ENCODE measurements at regions not wholly inside any gene's neighbourhood (a gene's known extent, or its start where the extent isn't known, plus 50 kb on each side); places are given as distances from the start of the nearest gene placed in this dataset.
"Not testable (repeated sequence)": the region's sequence is repeated elsewhere in the genome, so short reads cannot be mapped to it uniquely, and the experiment has no call there.

GRCh38 chr14:54025661-54026060 is 69.0 kb upstream of the BMP4 start:
- TF ChIP-seq EZH2 (IDR thresholded peaks at IDR 0.05; ENCODE audit: low read length) (no peak), CTCF (optimal IDR thresholded peaks at IDR 0.05 in 1 of 3, IDR thresholded peaks at IDR 0.05 in 1 of 3, conservative IDR thresholded peaks at IDR 0.05 in 1 of 3; ENCODE audit: extremely low read depth in 1 of 3, insufficient read depth in 2 of 3, low read length in 3 of 3) (peak; percentile 44 to 54 (median 52))
- no peak for DNase-seq (ENCODE audit: low read depth, low spot score)
- FAIRE-seq = peak; percentile 72
- Histone ChIP-seq H3K27ac (ENCODE audit: control insufficient read depth, insufficient read depth, low read length) (no peak overlapping the region), H2AFZ (ENCODE audit: control insufficient read depth, low read length) (no peak overlapping the region), H4K20me1 (ENCODE audit: control insufficient read depth, extremely low read depth, insufficient read depth, low read length) (no peaks in the 10 kb centered on the region), H3K4me3 (ENCODE audit: control insufficient read depth in 2 of 3, extremely low read depth in 1 of 3, insufficient read depth in 2 of 3, low read depth in 1 of 3, low read length in 3 of 3) (no peak overlapping the region), H3K36me3 (ENCODE audit: control insufficient read depth in 2 of 2, extremely low read depth in 1 of 2, insufficient read depth in 2 of 2, low read length in 2 of 2) (no peaks in the 10 kb centered on the region), H3K9me3 (ENCODE audit: control insufficient read depth, low read depth, low read length) (no peaks in the 10 kb centered on the region), H3K9me1 (ENCODE audit: control insufficient read depth, extremely low read depth, insufficient read depth, low read length) (no peaks in the 10 kb centered on the region), H3K4me1 (ENCODE audit: control insufficient read depth, extremely low read depth, insufficient read depth, low read length) (no peaks in the 10 kb centered on the region), H3K79me2 (ENCODE audit: control insufficient read depth, insufficient read depth, low read length) (no peaks in the 10 kb centered on the region), H3K9ac (ENCODE audit: control insufficient read depth, extremely low read depth, insufficient read depth, low read length) (no peak overlapping the region), H3K4me2 (ENCODE audit: control insufficient read depth, extremely low read depth, insufficient read depth, low read depth, low read length) (no peak overlapping the region), H3K27me3 (ENCODE audit: control insufficient read depth, extremely low read depth, insufficient read depth, low read length) (no peaks in the 10 kb centered on the region)
- dilution Hi-C loops (cut with MboI; ENCODE audit: extremely low pct_ligation_motif_present, low sequenced_read_pairs) = no loop called here

GRCh38 chr14:54026671-54027070 is 70.0 kb upstream of the BMP4 start:
- Histone ChIP-seq H3K9me3 (ENCODE audit: control insufficient read depth, low read depth, low read length) (no peaks in the 10 kb centered on the region), H3K4me3 (ENCODE audit: control insufficient read depth in 2 of 3, extremely low read depth in 1 of 3, insufficient read depth in 2 of 3, low read depth in 1 of 3, low read length in 3 of 3) (no peak overlapping the region), H3K9ac (ENCODE audit: control insufficient read depth, extremely low read depth, insufficient read depth, low read length) (no peak overlapping the region), H3K4me2 (ENCODE audit: control insufficient read depth, extremely low read depth, insufficient read depth, low read depth, low read length) (no peak overlapping the region), H2AFZ (ENCODE audit: control insufficient read depth, low read length) (no peak overlapping the region), H3K27ac (ENCODE audit: control insufficient read depth, insufficient read depth, low read length) (no peak overlapping the region), H3K27me3 (ENCODE audit: control insufficient read depth, extremely low read depth, insufficient read depth, low read length) (no peaks in the 10 kb centered on the region), H3K9me1 (ENCODE audit: control insufficient read depth, extremely low read depth, insufficient read depth, low read length) (no peaks in the 10 kb centered on the region), H4K20me1 (ENCODE audit: control insufficient read depth, extremely low read depth, insufficient read depth, low read length) (no peaks in the 10 kb centered on the region), H3K36me3 (ENCODE audit: control insufficient read depth in 2 of 2, extremely low read depth in 1 of 2, insufficient read depth in 2 of 2, low read length in 2 of 2) (no peaks in the 10 kb centered on the region), H3K4me1 (ENCODE audit: control insufficient read depth, extremely low read depth, insufficient read depth, low read length) (no peaks in the 10 kb centered on the region), H3K79me2 (ENCODE audit: control insufficient read depth, insufficient read depth, low read length) (no peaks in the 10 kb centered on the region)
- FAIRE-seq (no peak), DNase-seq (ENCODE audit: low read depth, low spot score) (no peak)
- dilution Hi-C loops (cut with MboI; ENCODE audit: extremely low pct_ligation_motif_present, low sequenced_read_pairs) = no loop called here
- TF ChIP-seq EZH2 (IDR thresholded peaks at IDR 0.05; ENCODE audit: low read length) = no peak
- no peak for TF ChIP-seq CTCF (optimal IDR thresholded peaks at IDR 0.05 in 1 of 3, IDR thresholded peaks at IDR 0.05 in 1 of 3, conservative IDR thresholded peaks at IDR 0.05 in 1 of 3; ENCODE audit: extremely low read depth in 1 of 3, insufficient read depth in 2 of 3, low read length in 3 of 3)

GRCh38 chr14:54030996-54031395 is 74.4 kb upstream of the BMP4 start:
- H3K4me1 ChIP-seq (ENCODE audit: control insufficient read depth, extremely low read depth, insufficient read depth, low read length); H3K9me3 ChIP-seq (ENCODE audit: control insufficient read depth, low read depth, low read length); H3K9me1 ChIP-seq (ENCODE audit: control insufficient read depth, extremely low read depth, insufficient read depth, low read length); DNase-seq (ENCODE audit: low read depth, low spot score); H3K9ac ChIP-seq (ENCODE audit: control insufficient read depth, extremely low read depth, insufficient read depth, low read length); H3K4me3 ChIP-seq (ENCODE audit: control insufficient read depth in 2 of 3, extremely low read depth in 1 of 3, insufficient read depth in 2 of 3, low read depth in 1 of 3, low read length in 3 of 3); H3K36me3 ChIP-seq (ENCODE audit: control insufficient read depth in 2 of 2, extremely low read depth in 1 of 2, insufficient read depth in 2 of 2, low read length in 2 of 2); H3K27me3 ChIP-seq (ENCODE audit: control insufficient read depth, extremely low read depth, insufficient read depth, low read length); dilution Hi-C loops (cut with MboI; ENCODE audit: extremely low pct_ligation_motif_present, low sequenced_read_pairs); H3K4me2 ChIP-seq (ENCODE audit: control insufficient read depth, extremely low read depth, insufficient read depth, low read depth, low read length); H3K27ac ChIP-seq (ENCODE audit: control insufficient read depth, insufficient read depth, low read length); FAIRE-seq; H4K20me1 ChIP-seq (ENCODE audit: control insufficient read depth, extremely low read depth, insufficient read depth, low read length); H2AFZ ChIP-seq (ENCODE audit: control insufficient read depth, low read length); H3K79me2 ChIP-seq (ENCODE audit: control insufficient read depth, insufficient read depth, low read length): not testable (repeated sequence)

- H3K27me3 ChIP-seq (ENCODE audit: control insufficient read depth, extremely low read depth, insufficient read depth, low read length); dilution Hi-C loops (cut with MboI; ENCODE audit: extremely low pct_ligation_motif_present, low sequenced_read_pairs); H3K4me3 ChIP-seq (ENCODE audit: control insufficient read depth in 2 of 3, extremely low read depth in 1 of 3, insufficient read depth in 2 of 3, low read depth in 1 of 3, low read length in 3 of 3); H4K20me1 ChIP-seq (ENCODE audit: control insufficient read depth, extremely low read depth, insufficient read depth, low read length); H3K9me3 ChIP-seq (ENCODE audit: control insufficient read depth, low read depth, low read length); H3K4me1 ChIP-seq (ENCODE audit: control insufficient read depth, extremely low read depth, insufficient read depth, low read length); H3K79me2 ChIP-seq (ENCODE audit: control insufficient read depth, insufficient read depth, low read length); DNase-seq (ENCODE audit: low read depth, low spot score); H3K36me3 ChIP-seq (ENCODE audit: control insufficient read depth in 2 of 2, extremely low read depth in 1 of 2, insufficient read depth in 2 of 2, low read length in 2 of 2); H3K9me1 ChIP-seq (ENCODE audit: control insufficient read depth, extremely low read depth, insufficient read depth, low read length); H2AFZ ChIP-seq (ENCODE audit: control insufficient read depth, low read length); FAIRE-seq; H3K9ac ChIP-seq (ENCODE audit: control insufficient read depth, extremely low read depth, insufficient read depth, low read length); H3K27ac ChIP-seq (ENCODE audit: control insufficient read depth, insufficient read depth, low read length); H3K4me2 ChIP-seq (ENCODE audit: control insufficient read depth, extremely low read depth, insufficient read depth, low read depth, low read length): not testable (repeated sequence)
These were observed 76.7 kb upstream of the BMP4 start for GRCh38 chr14:54033285-54033684.
